Endothelial cell of umbilical vein (primary cell): ENCODE measurements at regions not wholly inside any gene's neighbourhood (a gene's known extent, or its start where the extent isn't known, plus 50 kb on each side); places are given as distances from the start of the nearest gene placed in this dataset.

ENCODE experiments used
- BruUV-seq: library from RNA; stranded (reverse); fragments of 400-500 nt; replicated peaks from 2 replicates; lab custom pipeline; 2021; lab: Mats Ljungman, UMichigan
- CTCF ChIA-PET: fragments of 300-600, 350-600 bp; sonication (Branson Sonifier 250); formaldehyde crosslinking; loops from one replicate; lab custom pipeline; 2021; ENCODE audit warnings: antibody characterized with exemption, inconsistent platforms; lab: Charles Lee
- POLR2A ChIA-PET: fragments of 300-600, 350-600 bp; sonication (Branson Sonifier 250); formaldehyde crosslinking; loops from one replicate; lab custom pipeline; 2021; ENCODE audit warnings: antibody characterized with exemption, inconsistent platforms; lab: Charles Lee
- DNase-seq: peaks from one replicate; pipeline ENCODE4 v3.0.0-alpha.2; 2011; ENCODE audit warnings: low read depth, low spot score
- FAIRE-seq: peaks from 2 replicates; lab custom pipeline; 2011; peaks lifted over from hg19 to GRCh38; lab: Jason Lieb, UNC
- H2AFZ ChIP-seq: 2 replicates; pipeline ENCODE4 v1.6.0; 2012; ENCODE audit warnings: low read depth, low read length, control low read depth, inconsistent platforms
- H3K27ac ChIP-seq: 2 replicates; pipeline ENCODE4 v1.5.1; 2011; ENCODE audit warnings: low read depth, mild to moderate bottlenecking, control low read depth, low read length, moderate library complexity; ENCODE audit not compliant: insufficient read depth
- H3K27me3 ChIP-seq, 2 experiments: 2 replicates each; pipeline versions ENCODE4 v1.6.0 to v1.6.1; 2011; ENCODE audit warnings: low read length in 2 of 2, mixed read lengths in 1 of 2; ENCODE audit not compliant: control insufficient read depth in 2 of 2, insufficient read depth in 2 of 2
- H3K36me3 ChIP-seq, 2 experiments: 2 replicates in 1 of 2; 3 replicates in 1 of 2; pipeline ENCODE4 v1.5.1; 2011; ENCODE audit warnings: low read length in 2 of 2, mild to moderate bottlenecking in 1 of 2, moderate library complexity in 1 of 2; ENCODE audit not compliant: control insufficient read depth in 2 of 2, insufficient read depth in 2 of 2; ENCODE audit errors: extremely low read depth in 1 of 2
- H3K4me1 ChIP-seq: 3 replicates; pipeline ENCODE4 v1.5.1; 2011; ENCODE audit warnings: mild to moderate bottlenecking, low read length; ENCODE audit not compliant: control insufficient read depth, insufficient read depth; ENCODE audit errors: extremely low read depth
- H3K4me2 ChIP-seq: 2 replicates; pipeline ENCODE4 v1.6.1; 2011; ENCODE audit warnings: low read length, control low read depth, mixed read lengths; ENCODE audit not compliant: insufficient read depth
- H3K4me3 ChIP-seq, 3 experiments: fragments of 200-600 bp in 1 of 3; sonication (generic), shearing (Covaris generic) in 1 of 3; replicated peaks in 1 of 3; 2 replicates each; pipeline ENCODE4 v1.5.1; 2011 to 2016; ENCODE audit warnings: control low read depth in 3 of 3, low read length in 3 of 3, mild to moderate bottlenecking in 2 of 3, inconsistent platforms in 1 of 3, low read depth in 1 of 3, moderate library complexity in 1 of 3; ENCODE audit not compliant: insufficient read depth in 1 of 3
- H3K79me2 ChIP-seq: 2 replicates; pipeline ENCODE4 v1.6.0; 2012; ENCODE audit warnings: low read length, inconsistent platforms; ENCODE audit not compliant: control insufficient read depth, insufficient read depth
- H3K9ac ChIP-seq: replicated peaks from 2 replicates; pipeline ENCODE3; 2011; ENCODE audit warnings: low read length, control low read depth; ENCODE audit not compliant: insufficient read depth; ENCODE audit errors: extremely low read depth
- H3K9me1 ChIP-seq: replicated peaks from 3 replicates; pipeline ENCODE4 v1.6.0; 2011; ENCODE audit warnings: mild to moderate bottlenecking, low read length; ENCODE audit not compliant: control insufficient read depth, insufficient read depth; ENCODE audit errors: extremely low read depth
- H3K9me3 ChIP-seq: replicated peaks from 2 replicates; pipeline ENCODE4 v1.5.1; 2012; ENCODE audit warnings: low read length, inconsistent platforms; ENCODE audit not compliant: control insufficient read depth, insufficient read depth
- H4K20me1 ChIP-seq: replicated peaks from 2 replicates; pipeline ENCODE3; 2011; ENCODE audit warnings: mild to moderate bottlenecking, low read length; ENCODE audit not compliant: control insufficient read depth, insufficient read depth; ENCODE audit errors: extremely low read depth
- EZH2 ChIP-seq: IDR thresholded peaks from 2 replicates; pipeline ENCODE4 v1.6.1; 2012; ENCODE audit warnings: borderline replicate concordance, low read depth, mild to moderate bottlenecking, moderate library complexity, low read length, inconsistent platforms; ENCODE audit not compliant: severe bottlenecking
- FOS ChIP-seq: IDR thresholded peaks from 2 replicates; pipeline ENCODE4 v1.6.1; 2011; ENCODE audit warnings: mild to moderate bottlenecking, low read length, moderate library complexity, borderline replicate concordance; ENCODE audit not compliant: insufficient read depth
- GATA2 ChIP-seq: IDR thresholded peaks from 2 replicates; pipeline ENCODE4 v1.7.0; 2011; ENCODE audit warnings: low read depth, mild to moderate bottlenecking, moderate library complexity, mixed read lengths, low read length; ENCODE audit not compliant: insufficient read length, insufficient read depth
- JUN ChIP-seq: IDR thresholded peaks from 2 replicates; pipeline ENCODE4 v1.6.1; 2011; ENCODE audit warnings: borderline replicate concordance, low read depth; ENCODE audit not compliant: insufficient read length, insufficient read depth
- MYC ChIP-seq: IDR thresholded peaks from one replicate; pipeline ENCODE4 v1.6.1; 2011; ENCODE audit warnings: mild to moderate bottlenecking, low read depth, low read length
- POLR2A ChIP-seq: IDR thresholded peaks from 2 replicates; pipeline ENCODE4 v1.6.1; 2012; ENCODE audit warnings: low read depth, mild to moderate bottlenecking, control low read depth, low read length
- POLR2AphosphoS5 ChIP-seq: IDR thresholded peaks from 2 replicates; pipeline ENCODE4 v1.6.1; 2012; ENCODE audit warnings: low read depth, mild to moderate bottlenecking, control low read depth, low read length, moderate library complexity; ENCODE audit not compliant: insufficient read depth
- dilution Hi-C: fragments of 300-500 bp; cut with MboI; formaldehyde crosslinking; loops from one replicate; pipeline ENCODE4 v1.15.0; 2019; ENCODE audit warnings: low sequenced_read_pairs; ENCODE audit not compliant: extremely low pct_ligation_motif_present
- intact Hi-C: fragments of 100-400 bp; cut with micrococcal nuclease; formaldehyde crosslinking; loops from one replicate; pipeline ENCODE4 v1.10.0; 2022
- TF ChIP-seq, protein P1 (sequence below): IDR thresholded peaks from 2 replicates; pipeline ENCODE4 v1.6.1; 2011; ENCODE audit not compliant: insufficient read depth, insufficient read length
- TF ChIP-seq, protein P2 (sequence below), 2 donors: IDR thresholded peaks; 1 replicate in 1 of 2; 2 replicates in 1 of 2; pipeline ENCODE4 v1.5.1; 2011; ENCODE audit warnings: low read length in 2 of 2, mild to moderate bottlenecking in 2 of 2, moderate library complexity in 2 of 2, control low read depth in 1 of 2, inconsistent platforms in 1 of 2, low read depth in 1 of 2; ENCODE audit not compliant: insufficient read depth in 1 of 2; ENCODE audit errors: extremely low read depth in 1 of 2

DNA sequence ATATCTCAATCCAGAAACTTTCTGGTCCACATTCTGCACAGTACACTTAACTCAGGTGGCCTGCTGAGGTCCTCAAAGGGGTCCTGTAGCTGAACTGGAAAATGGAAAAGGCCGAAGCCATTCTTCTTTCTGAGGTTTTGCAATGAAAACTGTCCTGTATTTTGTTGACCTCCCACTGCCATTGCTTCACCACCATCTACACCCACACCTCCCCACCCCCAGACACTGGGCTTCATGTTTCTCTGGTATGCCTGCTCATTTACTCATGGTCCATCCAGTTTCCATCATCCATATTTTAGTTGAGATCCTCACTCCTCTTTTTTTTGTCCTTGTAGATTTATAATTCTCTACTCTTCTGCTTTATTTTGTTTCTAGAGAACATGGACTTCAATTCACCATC is 115.7 kb upstream of the SLC24A5 start:
- no peaks in the 10 kb centered on the region for H3K4me1 ChIP-seq
- no peak overlapping the region for H3K4me3 ChIP-seq
- dilution Hi-C loops (no loop called here), intact Hi-C loops (no loop called here)
- FAIRE-seq (no peak), DNase-seq (no peak)
- no peaks in the 10 kb centered on the region for H3K36me3 ChIP-seq
- no peak overlapping the region for H3K9ac ChIP-seq
- no peak overlapping the region for H2AFZ ChIP-seq
- CTCF ChIA-PET, result no interaction called here
- POLR2A ChIA-PET, result no interaction called here
- no peaks in the 10 kb centered on the region for H3K9me3 ChIP-seq
- BruUV-seq, result no TSS peak
- H3K27ac ChIP-seq, result no peak overlapping the region
- no peak overlapping the region for H3K4me2 ChIP-seq
- no peaks in the 10 kb centered on the region for H3K9me1 ChIP-seq
- no peaks in the 10 kb centered on the region for H4K20me1 ChIP-seq
- H3K79me2 ChIP-seq, result no peaks in the 10 kb centered on the region
- H3K27me3 ChIP-seq, result peaks cover 0 to 2% of the 10 kb centered on the region in 2 experiments
- TF ChIP-seq FOS (no peak), MYC (no peak), EZH2 (no peak), POLR2AphosphoS5 (no peak), POLR2A (no peak), GATA2 (no peak)
- TF ChIP-seq, protein P1, sequence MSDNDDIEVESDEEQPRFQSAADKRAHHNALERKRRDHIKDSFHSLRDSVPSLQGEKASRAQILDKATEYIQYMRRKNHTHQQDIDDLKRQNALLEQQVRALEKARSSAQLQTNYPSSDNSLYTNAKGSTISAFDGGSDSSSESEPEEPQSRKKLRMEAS, result no peak

DNA sequence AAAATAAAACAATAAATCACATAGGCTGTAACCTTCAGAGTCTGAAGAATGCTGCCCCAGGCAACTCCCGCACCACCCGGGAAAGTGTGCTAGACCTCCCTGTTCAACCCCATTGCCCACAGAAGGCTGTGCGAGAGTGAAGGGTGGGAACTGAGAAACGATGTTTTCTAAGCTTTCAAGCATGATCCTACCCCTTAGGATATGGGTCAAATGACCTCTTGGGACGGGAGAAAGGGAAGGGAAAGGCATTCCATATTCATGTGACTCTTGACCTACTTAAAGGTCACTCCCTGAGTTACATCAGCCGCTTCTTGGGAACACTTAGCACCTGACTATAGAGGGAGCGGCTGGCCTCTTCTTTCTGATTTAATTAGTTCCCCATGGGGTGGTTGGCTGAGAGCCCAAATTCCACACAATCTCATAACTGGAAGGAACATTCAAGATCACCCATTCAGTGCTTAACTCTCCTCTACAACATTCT is 114.7 kb upstream of the SLC24A5 start:
- Histone ChIP-seq H3K79me2 (no peaks in the 10 kb centered on the region), H3K4me2 (no peak overlapping the region), H3K27me3 (peaks cover 0 to 2% of the 10 kb centered on the region in 2 experiments), H3K4me3 (no peak overlapping the region), H3K9me3 (no peaks in the 10 kb centered on the region), H3K4me1 (no peaks in the 10 kb centered on the region), H2AFZ (no peak overlapping the region), H3K36me3 (no peaks in the 10 kb centered on the region), H3K9ac (no peak overlapping the region), H4K20me1 (no peaks in the 10 kb centered on the region), H3K27ac (no peak overlapping the region), H3K9me1 (no peaks in the 10 kb centered on the region)
- DNase-seq, result no peak
- ChIA-PET CTCF (no interaction called here), POLR2A (no interaction called here)
- intact Hi-C loops (no loop called here), dilution Hi-C loops (no loop called here)
- TF ChIP-seq, protein P2, sequence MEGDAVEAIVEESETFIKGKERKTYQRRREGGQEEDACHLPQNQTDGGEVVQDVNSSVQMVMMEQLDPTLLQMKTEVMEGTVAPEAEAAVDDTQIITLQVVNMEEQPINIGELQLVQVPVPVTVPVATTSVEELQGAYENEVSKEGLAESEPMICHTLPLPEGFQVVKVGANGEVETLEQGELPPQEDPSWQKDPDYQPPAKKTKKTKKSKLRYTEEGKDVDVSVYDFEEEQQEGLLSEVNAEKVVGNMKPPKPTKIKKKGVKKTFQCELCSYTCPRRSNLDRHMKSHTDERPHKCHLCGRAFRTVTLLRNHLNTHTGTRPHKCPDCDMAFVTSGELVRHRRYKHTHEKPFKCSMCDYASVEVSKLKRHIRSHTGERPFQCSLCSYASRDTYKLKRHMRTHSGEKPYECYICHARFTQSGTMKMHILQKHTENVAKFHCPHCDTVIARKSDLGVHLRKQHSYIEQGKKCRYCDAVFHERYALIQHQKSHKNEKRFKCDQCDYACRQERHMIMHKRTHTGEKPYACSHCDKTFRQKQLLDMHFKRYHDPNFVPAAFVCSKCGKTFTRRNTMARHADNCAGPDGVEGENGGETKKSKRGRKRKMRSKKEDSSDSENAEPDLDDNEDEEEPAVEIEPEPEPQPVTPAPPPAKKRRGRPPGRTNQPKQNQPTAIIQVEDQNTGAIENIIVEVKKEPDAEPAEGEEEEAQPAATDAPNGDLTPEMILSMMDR (IDR thresholded peaks at IDR 0.05; ENCODE audit: extremely low read depth in 1 of 2, insufficient read depth in 1 of 2, low read depth in 1 of 2, low read length in 2 of 2), result no peak
- no peak for TF ChIP-seq POLR2A
- no peak for TF ChIP-seq FOS
- no peak for TF ChIP-seq EZH2
- no peak for TF ChIP-seq JUN
- TF ChIP-seq, protein P1, result no peak
- no peak for TF ChIP-seq MYC
- TF ChIP-seq GATA2, result no peak
- no peak for TF ChIP-seq POLR2AphosphoS5
- no peak for FAIRE-seq
- no TSS peak for BruUV-seq
